ENCODE measurements at regions not wholly inside any gene's neighbourhood (a gene's known extent, or its start where the extent isn't known, plus 50 kb on each side); places are given as distances from the start of the nearest gene placed in this dataset.

- TF ChIP-seq CTCF (IDR thresholded peaks at IDR 0.05) (no peak), POLR2AphosphoS5 (IDR thresholded peaks at IDR 0.05) (no peak)
Observed at GRCh38 chr6:6460416-6460815, 128.1 kb upstream of the LY86 start.
